ENCODE measurements at regions not wholly inside any gene's neighbourhood (a gene's known extent, or its start where the extent isn't known, plus 50 kb on each side); places are given as distances from the start of the nearest gene placed in this dataset.
"Not testable (repeated sequence)": the region's sequence is repeated elsewhere in the genome, so short reads cannot be mapped to it uniquely, and the experiment has no call there.

DNA sequence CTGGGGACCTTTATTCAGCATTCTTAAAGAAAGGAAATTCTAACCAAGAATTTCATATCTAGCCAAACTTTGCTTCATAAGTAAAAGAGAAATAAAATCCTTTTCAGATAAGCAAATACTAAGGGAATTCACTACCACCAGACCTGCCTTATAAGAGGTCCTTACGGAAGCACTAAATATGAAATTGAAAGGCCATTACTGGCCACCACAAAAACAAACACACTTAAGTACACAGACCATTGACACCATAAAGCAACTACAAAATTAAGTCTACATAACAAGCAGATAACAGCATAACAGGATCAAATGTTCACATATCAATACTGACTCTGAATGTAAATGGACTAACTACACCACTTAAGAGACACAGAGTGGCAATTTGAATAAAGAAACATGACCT lies 361.4 kb upstream of the POU5F2 start:
- ATAC-seq, result no peak
- no peak for TF ChIP-seq CSDC2 (CRISPR knock-in tag; IDR thresholded peaks at IDR 0.05)
- no peak for TF ChIP-seq SNAI2 (CRISPR knock-in tag; IDR thresholded peaks at IDR 0.05)
- no peak for TF ChIP-seq ZNF8 (CRISPR knock-in tag; IDR thresholded peaks at IDR 0.05)
- TF ChIP-seq TOX (CRISPR knock-in tag; IDR thresholded peaks at IDR 0.05; ENCODE audit: borderline replicate concordance), result no peak
- TF ChIP-seq, protein P1, sequence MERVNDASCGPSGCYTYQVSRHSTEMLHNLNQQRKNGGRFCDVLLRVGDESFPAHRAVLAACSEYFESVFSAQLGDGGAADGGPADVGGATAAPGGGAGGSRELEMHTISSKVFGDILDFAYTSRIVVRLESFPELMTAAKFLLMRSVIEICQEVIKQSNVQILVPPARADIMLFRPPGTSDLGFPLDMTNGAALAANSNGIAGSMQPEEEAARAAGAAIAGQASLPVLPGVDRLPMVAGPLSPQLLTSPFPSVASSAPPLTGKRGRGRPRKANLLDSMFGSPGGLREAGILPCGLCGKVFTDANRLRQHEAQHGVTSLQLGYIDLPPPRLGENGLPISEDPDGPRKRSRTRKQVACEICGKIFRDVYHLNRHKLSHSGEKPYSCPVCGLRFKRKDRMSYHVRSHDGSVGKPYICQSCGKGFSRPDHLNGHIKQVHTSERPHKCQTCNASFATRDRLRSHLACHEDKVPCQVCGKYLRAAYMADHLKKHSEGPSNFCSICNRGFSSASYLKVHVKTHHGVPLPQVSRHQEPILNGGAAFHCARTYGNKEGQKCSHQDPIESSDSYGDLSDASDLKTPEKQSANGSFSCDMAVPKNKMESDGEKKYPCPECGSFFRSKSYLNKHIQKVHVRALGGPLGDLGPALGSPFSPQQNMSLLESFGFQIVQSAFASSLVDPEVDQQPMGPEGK (CRISPR knock-in tag; IDR thresholded peaks at IDR 0.05; ENCODE audit: borderline replicate concordance), result no peak

DNA sequence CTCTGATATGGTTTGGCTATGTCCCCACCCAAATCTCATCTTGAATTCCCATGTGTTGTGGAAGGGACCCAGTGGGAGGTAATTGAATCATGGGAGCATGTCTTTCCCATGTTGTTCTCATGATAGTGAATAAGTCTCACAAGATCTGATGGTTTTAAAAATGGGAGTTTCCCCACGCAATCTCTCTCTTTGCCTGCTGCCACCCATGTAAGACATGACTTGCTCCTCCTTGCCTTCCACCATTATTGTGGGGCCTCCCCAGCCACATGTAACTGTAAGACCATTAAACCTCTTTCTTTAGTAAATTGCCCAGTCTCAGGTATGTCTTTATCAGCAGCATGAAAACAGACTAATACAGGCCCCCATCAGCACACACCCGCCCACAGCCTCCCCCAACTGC lies 356.0 kb upstream of the POU5F2 start:
- not testable (repeated sequence) for ATAC-seq

DNA sequence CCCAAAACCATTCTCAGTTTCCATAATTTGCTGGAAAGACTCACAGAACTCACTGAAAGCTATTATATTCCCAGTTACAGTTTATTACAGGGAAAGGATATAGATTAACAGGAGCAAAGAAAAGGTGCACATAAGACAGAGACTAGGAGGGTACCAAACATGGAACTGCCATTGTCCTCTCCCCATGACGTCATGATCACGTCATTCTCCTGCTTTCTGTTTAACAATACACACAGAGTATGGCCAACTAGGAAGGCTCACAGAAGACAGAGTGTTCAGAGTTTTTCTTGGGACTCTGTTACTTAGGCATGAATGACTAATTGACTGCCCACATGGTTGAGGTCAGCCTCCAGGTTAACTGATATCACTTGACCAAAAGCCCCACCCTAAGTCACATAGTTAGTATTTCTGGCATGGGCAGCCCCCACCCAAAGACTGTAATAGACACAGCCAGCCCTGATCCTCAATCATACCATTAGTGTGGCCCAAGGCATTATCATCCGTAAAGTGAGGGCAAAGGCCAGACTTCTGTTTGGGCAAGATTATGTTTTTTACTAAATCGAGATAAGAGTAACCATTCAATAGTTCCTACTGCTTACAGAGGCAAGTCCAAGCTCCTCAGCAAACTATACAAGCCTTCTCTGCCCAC lies 353.5 kb upstream of the POU5F2 start:
- TF ChIP-seq CSDC2 (CRISPR knock-in tag; IDR thresholded peaks at IDR 0.05) (no peak), ZFP30 (CRISPR knock-in tag; IDR thresholded peaks at IDR 0.05) (no peak), ARNTL (CRISPR knock-in tag; IDR thresholded peaks at IDR 0.05; ENCODE audit: borderline replicate concordance, low read depth) (no peak), PPARA (CRISPR knock-in tag; IDR thresholded peaks at IDR 0.05; ENCODE audit: borderline replicate concordance) (no peak), TCF4 (CRISPR knock-in tag; IDR thresholded peaks at IDR 0.05; ENCODE audit: borderline replicate concordance) (no peak), GLIS3 (CRISPR knock-in tag; IDR thresholded peaks at IDR 0.05) (no peak), ZNF565 (CRISPR knock-in tag; conservative IDR thresholded peaks at IDR 0.05; ENCODE audit: low read depth) (no peak)
- TF ChIP-seq, protein P2, sequence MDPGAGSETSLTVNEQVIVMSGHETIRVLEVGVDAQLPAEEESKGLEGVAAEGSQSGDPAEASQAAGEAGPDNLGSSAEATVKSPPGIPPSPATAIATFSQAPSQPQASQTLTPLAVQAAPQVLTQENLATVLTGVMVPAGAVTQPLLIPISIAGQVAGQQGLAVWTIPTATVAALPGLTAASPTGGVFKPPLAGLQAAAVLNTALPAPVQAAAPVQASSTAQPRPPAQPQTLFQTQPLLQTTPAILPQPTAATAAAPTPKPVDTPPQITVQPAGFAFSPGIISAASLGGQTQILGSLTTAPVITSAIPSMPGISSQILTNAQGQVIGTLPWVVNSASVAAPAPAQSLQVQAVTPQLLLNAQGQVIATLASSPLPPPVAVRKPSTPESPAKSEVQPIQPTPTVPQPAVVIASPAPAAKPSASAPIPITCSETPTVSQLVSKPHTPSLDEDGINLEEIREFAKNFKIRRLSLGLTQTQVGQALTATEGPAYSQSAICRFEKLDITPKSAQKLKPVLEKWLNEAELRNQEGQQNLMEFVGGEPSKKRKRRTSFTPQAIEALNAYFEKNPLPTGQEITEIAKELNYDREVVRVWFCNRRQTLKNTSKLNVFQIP (CRISPR knock-in tag; IDR thresholded peaks at IDR 0.05; ENCODE audit: borderline replicate concordance, low read depth), result no peak
- ATAC-seq, result no peak

DNA sequence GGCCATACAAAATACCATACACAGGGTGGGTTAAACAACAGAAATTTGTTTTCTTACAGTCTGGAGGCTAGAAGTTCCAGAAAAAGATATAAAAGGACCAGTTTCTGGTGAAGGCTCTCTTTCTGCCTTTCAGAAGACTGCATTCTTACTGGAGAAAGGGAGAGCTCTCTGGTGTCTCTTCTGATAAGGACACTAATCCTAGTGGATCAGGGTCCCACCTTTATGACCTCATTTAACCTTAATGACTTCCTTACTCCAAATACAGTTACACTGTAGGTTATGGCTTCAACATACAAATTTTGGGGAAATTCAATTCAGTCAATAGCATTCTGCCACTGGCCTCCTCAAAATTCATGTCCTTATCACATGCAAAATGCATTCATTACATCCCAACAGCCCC lies 351.9 kb upstream of the POU5F2 start:
- no peak for ATAC-seq
- no peak for TF ChIP-seq BACH2 (CRISPR knock-in tag; IDR thresholded peaks at IDR 0.05; ENCODE audit: borderline replicate concordance)
- no peak for TF ChIP-seq SNAI2 (CRISPR knock-in tag; IDR thresholded peaks at IDR 0.05)
- no peak for TF ChIP-seq ZC3H10 (CRISPR knock-in tag; IDR thresholded peaks at IDR 0.05)
- TF ChIP-seq, protein P2 (CRISPR knock-in tag; IDR thresholded peaks at IDR 0.05; ENCODE audit: borderline replicate concordance, low read depth), result no peak
- no peak for TF ChIP-seq ISL1 (CRISPR knock-in tag; IDR thresholded peaks at IDR 0.05)
- TF ChIP-seq, protein P1 (CRISPR knock-in tag; IDR thresholded peaks at IDR 0.05; ENCODE audit: borderline replicate concordance), result no peak
- no peak for TF ChIP-seq ZNF565 (CRISPR knock-in tag; conservative IDR thresholded peaks at IDR 0.05; ENCODE audit: low read depth)
- TF ChIP-seq, protein P3, sequence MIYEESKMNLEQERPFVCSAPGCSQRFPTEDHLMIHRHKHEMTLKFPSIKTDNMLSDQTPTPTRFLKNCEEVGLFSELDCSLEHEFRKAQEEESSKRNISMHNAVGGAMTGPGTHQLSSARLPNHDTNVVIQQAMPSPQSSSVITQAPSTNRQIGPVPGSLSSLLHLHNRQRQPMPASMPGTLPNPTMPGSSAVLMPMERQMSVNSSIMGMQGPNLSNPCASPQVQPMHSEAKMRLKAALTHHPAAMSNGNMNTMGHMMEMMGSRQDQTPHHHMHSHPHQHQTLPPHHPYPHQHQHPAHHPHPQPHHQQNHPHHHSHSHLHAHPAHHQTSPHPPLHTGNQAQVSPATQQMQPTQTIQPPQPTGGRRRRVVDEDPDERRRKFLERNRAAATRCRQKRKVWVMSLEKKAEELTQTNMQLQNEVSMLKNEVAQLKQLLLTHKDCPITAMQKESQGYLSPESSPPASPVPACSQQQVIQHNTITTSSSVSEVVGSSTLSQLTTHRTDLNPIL (CRISPR knock-in tag; IDR thresholded peaks at IDR 0.05; ENCODE audit: low read depth), result no peak
- no peak for TF ChIP-seq TCF4 (CRISPR knock-in tag; IDR thresholded peaks at IDR 0.05; ENCODE audit: borderline replicate concordance)
- TF ChIP-seq ZNF8 (CRISPR knock-in tag; IDR thresholded peaks at IDR 0.05), result no peak
- TF ChIP-seq CSDC2 (CRISPR knock-in tag; IDR thresholded peaks at IDR 0.05), result no peak
- TF ChIP-seq, protein P4, sequence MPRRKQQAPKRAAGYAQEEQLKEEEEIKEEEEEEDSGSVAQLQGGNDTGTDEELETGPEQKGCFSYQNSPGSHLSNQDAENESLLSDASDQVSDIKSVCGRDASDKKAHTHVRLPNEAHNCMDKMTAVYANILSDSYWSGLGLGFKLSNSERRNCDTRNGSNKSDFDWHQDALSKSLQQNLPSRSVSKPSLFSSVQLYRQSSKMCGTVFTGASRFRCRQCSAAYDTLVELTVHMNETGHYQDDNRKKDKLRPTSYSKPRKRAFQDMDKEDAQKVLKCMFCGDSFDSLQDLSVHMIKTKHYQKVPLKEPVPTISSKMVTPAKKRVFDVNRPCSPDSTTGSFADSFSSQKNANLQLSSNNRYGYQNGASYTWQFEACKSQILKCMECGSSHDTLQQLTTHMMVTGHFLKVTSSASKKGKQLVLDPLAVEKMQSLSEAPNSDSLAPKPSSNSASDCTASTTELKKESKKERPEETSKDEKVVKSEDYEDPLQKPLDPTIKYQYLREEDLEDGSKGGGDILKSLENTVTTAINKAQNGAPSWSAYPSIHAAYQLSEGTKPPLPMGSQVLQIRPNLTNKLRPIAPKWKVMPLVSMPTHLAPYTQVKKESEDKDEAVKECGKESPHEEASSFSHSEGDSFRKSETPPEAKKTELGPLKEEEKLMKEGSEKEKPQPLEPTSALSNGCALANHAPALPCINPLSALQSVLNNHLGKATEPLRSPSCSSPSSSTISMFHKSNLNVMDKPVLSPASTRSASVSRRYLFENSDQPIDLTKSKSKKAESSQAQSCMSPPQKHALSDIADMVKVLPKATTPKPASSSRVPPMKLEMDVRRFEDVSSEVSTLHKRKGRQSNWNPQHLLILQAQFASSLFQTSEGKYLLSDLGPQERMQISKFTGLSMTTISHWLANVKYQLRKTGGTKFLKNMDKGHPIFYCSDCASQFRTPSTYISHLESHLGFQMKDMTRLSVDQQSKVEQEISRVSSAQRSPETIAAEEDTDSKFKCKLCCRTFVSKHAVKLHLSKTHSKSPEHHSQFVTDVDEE (CRISPR knock-in tag; IDR thresholded peaks at IDR 0.05), result no peak
- no peak for TF ChIP-seq ARNTL (CRISPR knock-in tag; IDR thresholded peaks at IDR 0.05; ENCODE audit: borderline replicate concordance, low read depth)
- no peak for TF ChIP-seq RARB (CRISPR knock-in tag; IDR thresholded peaks at IDR 0.05)

DNA sequence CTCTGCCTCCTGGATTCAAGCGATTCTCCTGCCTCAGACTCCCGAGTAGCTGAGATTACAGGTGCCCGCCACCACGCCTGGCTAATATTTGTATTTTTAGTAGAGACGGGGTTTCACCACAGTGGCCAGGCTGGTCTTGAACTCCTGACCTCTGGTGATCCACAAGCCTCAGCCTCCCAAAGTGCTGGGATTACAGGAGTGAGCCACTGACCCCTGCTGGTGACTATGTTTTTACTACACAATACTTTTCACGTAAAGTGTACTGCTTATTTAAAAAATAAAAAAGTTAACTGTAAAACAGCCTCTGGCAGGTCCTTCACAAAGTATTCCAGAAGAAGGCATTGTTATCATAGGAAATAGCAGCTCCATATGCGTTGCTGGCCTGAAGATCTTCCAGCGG lies 345.2 kb upstream of the POU5F2 start:
- not testable (repeated sequence) for ATAC-seq
